Psoas muscle (tissue), 7 donors: ENCODE measurements at regions not wholly inside any gene's neighbourhood (a gene's known extent, or its start where the extent isn't known, plus 50 kb on each side); places are given as distances from the start of the nearest gene placed in this dataset.
A peak's percentile ranks its signal among the peaks of the same experiment; 100 is the strongest.

Experiments used
- ATAC-seq, 4 donors: fragments of 200-7000 bp; cut with Tn5 transposase; one replicate each; pipeline ENCODE4 v1.9.1; 2020; ENCODE audit warnings: moderate library complexity in 3 of 4, mild to moderate bottlenecking in 2 of 4
- DNase-seq, 2 donors: peaks; one replicate each; pipeline ENCODE4 v3.0.0-alpha.2; 2020
- H3K27ac ChIP-seq: fragments of 200-600 bp; one replicate; pipeline ENCODE4 v1.8.0; 2022
- H3K27me3 ChIP-seq, 3 donors: fragments of 200-600 bp in 1 of 3; one replicate each; pipeline versions ENCODE4 v1.6.1 to v1.8.0; 2013 to 2022; ENCODE audit warnings: low read length in 2 of 3, mild to moderate bottlenecking in 2 of 3, moderate library complexity in 1 of 3; ENCODE audit not compliant: insufficient read depth in 3 of 3
- H3K36me3 ChIP-seq, 2 donors: fragments of 200-600 bp in 1 of 2; one replicate each; pipeline versions ENCODE4 v1.6.1 to v1.8.0; 2013 to 2022; ENCODE audit warnings: low read depth in 1 of 2, mild to moderate bottlenecking in 1 of 2, moderate library complexity in 1 of 2; ENCODE audit not compliant: insufficient read depth in 1 of 2
- H3K4me1 ChIP-seq: fragments of 200-600 bp; one replicate; pipeline ENCODE4 v1.8.0; 2022
- H3K4me3 ChIP-seq: fragments of 200-600 bp; one replicate; pipeline ENCODE4 v1.8.0; 2022; ENCODE audit warnings: mild to moderate bottlenecking
- H3K9me3 ChIP-seq: fragments of 200-600 bp; one replicate; pipeline ENCODE4 v1.8.0; 2022
- WGBS, 3 donors: extraction: QIAGEN DNeasy Blood & Tissue Kit; methylation state at CpG; one replicate each; pipeline versions ENCODE4 v1.1.6 to v1.1.7; 2013; 5-methylcytosine and 5-hydroxymethylcytosine counted together
- intact Hi-C, 2 donors: fragments of 100-400 bp; cut with DNase I; formaldehyde crosslinking; loops; one replicate each; pipeline versions ENCODE4 v1.11.0 to v1.14.2; 2022
- TF ChIP-seq, protein P1 (sequence below): fragments of 200-600 bp; IDR thresholded peaks from one replicate; pipeline ENCODE4 v1.8.0; 2022; ENCODE audit warnings: antibody characterized with exemption
- donor health status: healthy with polysubstance abuse.
- donor health status: DM: no; HTN: no; CAD: no; lungs with moderate emphysema.
- donor health status: Bipolar disorder and iron deficiency.
- donor health status: healthy.
- donor health status: DM: yes; HTN: yes; CAD: no.
- donor health status: DM: no; HTN: no; CAD: no.
- donor health status: DM: yes; HTN: yes; CAD: no.

DNA sequence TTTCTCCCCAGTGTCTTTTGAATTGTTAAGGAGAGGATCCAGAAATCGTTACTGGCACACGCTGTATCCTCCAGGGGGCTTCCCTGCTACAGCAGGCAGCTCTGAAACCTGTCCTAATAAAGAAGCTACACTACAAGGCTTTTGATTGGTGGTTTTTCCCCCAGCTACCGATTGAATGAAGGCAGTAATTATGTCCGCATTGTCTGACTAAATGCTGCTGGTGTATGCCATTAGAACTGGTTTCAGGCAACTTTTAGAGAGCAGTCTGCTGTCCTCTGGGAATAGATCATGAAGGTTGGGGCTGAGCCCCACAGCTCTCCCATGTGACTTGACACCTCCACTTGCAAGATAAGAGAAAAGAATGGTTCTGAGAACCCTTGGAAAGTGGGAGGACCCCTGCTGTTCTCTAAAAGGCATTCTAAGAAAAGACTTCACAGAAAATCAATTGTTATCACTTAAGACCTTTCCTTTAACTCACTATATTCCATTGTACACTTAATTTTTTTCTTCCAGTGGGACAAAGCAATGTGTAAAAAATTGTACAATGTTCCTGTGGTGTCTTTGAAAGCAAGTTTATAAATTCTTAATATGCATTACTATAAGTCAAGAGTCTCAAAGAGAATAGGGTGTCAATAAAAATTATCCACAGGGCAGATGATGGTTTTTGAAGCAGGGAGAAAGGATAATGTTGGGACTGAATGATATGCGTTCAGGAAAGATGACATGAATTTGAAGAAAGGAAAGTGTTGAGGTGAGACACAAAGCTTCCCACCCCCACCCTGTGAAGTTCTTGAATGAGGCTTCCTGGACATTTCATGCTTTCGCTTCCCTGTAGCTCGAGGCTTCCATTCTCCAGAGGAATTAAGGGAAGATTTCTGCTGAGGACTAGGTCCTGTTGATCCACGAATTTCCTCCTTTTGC lies 53.0 kb upstream of the DAZL start:
- Histone ChIP-seq H3K27ac (no peak overlapping the region), H3K36me3 (no peaks in the 10 kb centered on the region), H3K9me3 (no peaks in the 10 kb centered on the region), H3K4me1 (no peaks in the 10 kb centered on the region), H3K27me3 (no peaks in the 10 kb centered on the region), H3K4me3 (no peak overlapping the region)
- TF ChIP-seq, protein P1, sequence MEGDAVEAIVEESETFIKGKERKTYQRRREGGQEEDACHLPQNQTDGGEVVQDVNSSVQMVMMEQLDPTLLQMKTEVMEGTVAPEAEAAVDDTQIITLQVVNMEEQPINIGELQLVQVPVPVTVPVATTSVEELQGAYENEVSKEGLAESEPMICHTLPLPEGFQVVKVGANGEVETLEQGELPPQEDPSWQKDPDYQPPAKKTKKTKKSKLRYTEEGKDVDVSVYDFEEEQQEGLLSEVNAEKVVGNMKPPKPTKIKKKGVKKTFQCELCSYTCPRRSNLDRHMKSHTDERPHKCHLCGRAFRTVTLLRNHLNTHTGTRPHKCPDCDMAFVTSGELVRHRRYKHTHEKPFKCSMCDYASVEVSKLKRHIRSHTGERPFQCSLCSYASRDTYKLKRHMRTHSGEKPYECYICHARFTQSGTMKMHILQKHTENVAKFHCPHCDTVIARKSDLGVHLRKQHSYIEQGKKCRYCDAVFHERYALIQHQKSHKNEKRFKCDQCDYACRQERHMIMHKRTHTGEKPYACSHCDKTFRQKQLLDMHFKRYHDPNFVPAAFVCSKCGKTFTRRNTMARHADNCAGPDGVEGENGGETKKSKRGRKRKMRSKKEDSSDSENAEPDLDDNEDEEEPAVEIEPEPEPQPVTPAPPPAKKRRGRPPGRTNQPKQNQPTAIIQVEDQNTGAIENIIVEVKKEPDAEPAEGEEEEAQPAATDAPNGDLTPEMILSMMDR: no peak
- 35 to 49% (median 46%) methylated on average over 8 of the region's 8 CpGs for WGBS, 3 donors
- no peak for DNase-seq
- intact Hi-C loops: no loop called here
- ATAC-seq: peak in 2 of 4 donors; percentile 27 to 57

- no peaks in the 10 kb centered on the region for H3K4me1 ChIP-seq
- DNase-seq (no peak), ATAC-seq (no peak)
- H3K27ac ChIP-seq: no peak overlapping the region
- intact Hi-C loops: no loop called here
- no peaks in the 10 kb centered on the region for H3K9me3 ChIP-seq
- WGBS, 3 donors: 92 to 94% (median 93%) methylated on average over 3 of the region's 3 CpGs
- no peak overlapping the region for H3K4me3 ChIP-seq
- no peaks in the 10 kb centered on the region for H3K27me3 ChIP-seq
- H3K36me3 ChIP-seq: no peaks in the 10 kb centered on the region
- TF ChIP-seq, protein P1: no peak
These were observed 53.9 kb upstream of the DAZL start for GRCh38 chr3:16658925-16659793.

- H3K9me3 ChIP-seq: no peaks in the 10 kb centered on the region
- no peaks in the 10 kb centered on the region for H3K27me3 ChIP-seq
- TF ChIP-seq, protein P1: no peak
- WGBS, 3 donors: 50 to 65% (median 50%) methylated on average over 8 of the region's 8 CpGs
- intact Hi-C loops: no loop called here
- peaks cover 11% of the 10 kb centered on the region for H3K4me1 ChIP-seq
- no peak overlapping the region for H3K27ac ChIP-seq
- H3K36me3 ChIP-seq: no peaks in the 10 kb centered on the region
- DNase-seq (no peak), ATAC-seq (no peak)
- peak overlapping the region; percentile 17 for H3K4me3 ChIP-seq
These were observed 58.9 kb upstream of the DAZL start for GRCh38 chr3:16663854-16664712.

GRCh38 chr3:16665282-16665741 lies 60.1 kb upstream of the DAZL start:
- Histone ChIP-seq H3K4me1 (peaks cover 14% of the 10 kb centered on the region), H3K27ac (no peak overlapping the region), H3K4me3 (no peak overlapping the region), H3K27me3 (no peaks in the 10 kb centered on the region), H3K9me3 (no peaks in the 10 kb centered on the region), H3K36me3 (no peaks in the 10 kb centered on the region)
- TF ChIP-seq, protein P1: no peak
- peak in 2 of 4 donors; percentile 13 to 24 for ATAC-seq
- intact Hi-C loops: no loop called here
- 60 to 67% (median 65%) methylated on average over 6 of the region's 6 CpGs for WGBS, 3 donors
- DNase-seq: no peak
